Lower leg skin (tissue), 4 donors: ENCODE measurements at regions not wholly inside any gene's neighbourhood (a gene's known extent, or its start where the extent isn't known, plus 50 kb on each side); places are given as distances from the start of the nearest gene placed in this dataset.
A peak's percentile ranks its signal among the peaks of the same experiment; 100 is the strongest.

Experiments
- DNase-seq, 2 donors: peaks; one replicate each; pipeline ENCODE4 v3.0.0-alpha.2; 2019; ENCODE audit warnings: low spot score in 2 of 2
- H3K4me3 ChIP-seq: fragments of 200-600 bp; sonication (generic); 2 replicates; pipeline ENCODE4 v1.5.1; 2017; ENCODE audit warnings: mild to moderate bottlenecking, low read depth; ENCODE audit not compliant: poor library complexity, severe bottlenecking
- CTCF ChIP-seq, 3 donors: fragments of 450-650 bp; IDR thresholded peaks; one replicate each; pipeline ENCODE4 v1.5.1; 2016; ENCODE audit warnings: antibody characterized with exemption in 3 of 3, mild to moderate bottlenecking in 3 of 3, moderate library complexity in 2 of 3
- POLR2A ChIP-seq, 2 donors: fragments of 450-650 bp; IDR thresholded peaks; one replicate each; pipeline ENCODE4 v1.6.1; 2016 to 2017; ENCODE audit warnings: antibody characterized with exemption in 2 of 2, mild to moderate bottlenecking in 1 of 2, moderate library complexity in 1 of 2
- WGBS, 2 donors: methylation state at CpG; one replicate each; pipeline ENCODE4 v1.1.5; 2018; 5-methylcytosine and 5-hydroxymethylcytosine counted together
- intact Hi-C: fragments of 100-400 bp; cut with DNase I; formaldehyde crosslinking; loops from one replicate; pipeline ENCODE4 v1.15.0; 2023; ENCODE audit warnings: low total_unique reads

GRCh38 chr3:177818712-177819240 lies 621.5 kb upstream of the TBL1XR1 start:
- no peak overlapping the region for H3K4me3 ChIP-seq
- TF ChIP-seq POLR2A (IDR thresholded peaks at IDR 0.05) (no peak), CTCF (IDR thresholded peaks at IDR 0.05) (no peak)
- 91 to 97% methylated on average over 2 of the region's 2 CpGs for WGBS, 2 donors
- intact Hi-C loops: no loop called here
- DNase-seq: no peak

- TF ChIP-seq POLR2A (IDR thresholded peaks at IDR 0.05): no peak
- no peak for TF ChIP-seq CTCF (IDR thresholded peaks at IDR 0.05)
- no peak for DNase-seq
- intact Hi-C loops: no loop called here
- 81 to 83% methylated on average over 2 of the region's 2 CpGs for WGBS, 2 donors
- no peak overlapping the region for H3K4me3 ChIP-seq
Measured at GRCh38 chr3:177820683-177821316, 623.5 kb upstream of the TBL1XR1 start.

- intact Hi-C loops: no loop called here
Measured at GRCh38 chr3:177822681-177823096, 625.4 kb upstream of the TBL1XR1 start.

GRCh38 chr3:177823701-177824189 lies 626.5 kb upstream of the TBL1XR1 start:
- intact Hi-C loops: no loop called here
- TF ChIP-seq POLR2A (IDR thresholded peaks at IDR 0.05): no peak
- TF ChIP-seq CTCF (IDR thresholded peaks at IDR 0.05): no peak
- no peak overlapping the region for H3K4me3 ChIP-seq
- DNase-seq: no peak
- 70 to 88% methylated on average over 8 to 9 of the region's 9 CpGs for WGBS, 2 donors

More at GRCh38 chr3:177822681-177823096, 625.4 kb upstream of the TBL1XR1 start:
- 59 to 62% methylated on average over 2 of the region's 2 CpGs for WGBS, 2 donors
- no peak for DNase-seq
- H3K4me3 ChIP-seq: no peak overlapping the region
- no peak for TF ChIP-seq CTCF (IDR thresholded peaks at IDR 0.05)

GRCh38 chr3:177824190-177824786 lies 627.0 kb upstream of the TBL1XR1 start:
- DNase-seq: peak in 1 of 2 donors; percentile 71
- intact Hi-C loops: no loop called here
- H3K4me3 ChIP-seq: no peak overlapping the region
- no peak for TF ChIP-seq CTCF (IDR thresholded peaks at IDR 0.05)
- no peak for TF ChIP-seq POLR2A (IDR thresholded peaks at IDR 0.05)
- 17 to 25% methylated on average over 4 of the region's 4 CpGs for WGBS, 2 donors
